Tibial nerve (tissue), 4 donors: ENCODE measurements at regions not wholly inside any gene's neighbourhood (a gene's known extent, or its start where the extent isn't known, plus 50 kb on each side); places are given as distances from the start of the nearest gene placed in this dataset.

Source experiments
- DNase-seq, 2 donors: peaks; one replicate each; pipeline ENCODE4 v3.0.0-alpha.2; 2019; ENCODE audit warnings: low spot score in 2 of 2
- H3K27ac ChIP-seq, 4 donors: fragments of 200-600 bp; sonication (generic) in 3 of 4; one replicate each; pipeline ENCODE4 v1.5.1; 2017 to 2019; ENCODE audit warnings: mild to moderate bottlenecking in 1 of 4
- H3K27me3 ChIP-seq, 2 donors: fragments of 200-600 bp; sonication (generic) in 1 of 2; one replicate each; pipeline versions ENCODE4 v1.5.1 to v1.6.0; 2017 to 2019
- H3K36me3 ChIP-seq, 3 donors: fragments of 200-600 bp; sonication (generic); one replicate each; pipeline ENCODE4 v1.5.1; 2018 to 2019
- H3K4me1 ChIP-seq, 4 donors: fragments of 200-600 bp; sonication (generic) in 3 of 4; one replicate each; pipeline ENCODE4 v1.5.1; 2017 to 2019
- H3K4me3 ChIP-seq, 4 donors: fragments of 200-600 bp; sonication (generic) in 3 of 4; one replicate each; pipeline ENCODE4 v1.5.1; 2017 to 2019; ENCODE audit warnings: mild to moderate bottlenecking in 1 of 4, moderate library complexity in 1 of 4
- H3K9me3 ChIP-seq, 4 donors: fragments of 200-600 bp; sonication (generic) in 3 of 4; one replicate each; pipeline ENCODE4 v1.5.1; 2017 to 2019
- EP300 ChIP-seq, 2 donors: sonication (generic); formaldehyde crosslinking; IDR thresholded peaks; one replicate each; pipeline ENCODE4 v1.6.1; 2017; ENCODE audit warnings: antibody characterized with exemption in 2 of 2, mild to moderate bottlenecking in 1 of 2
- POLR2A ChIP-seq, 2 donors: fragments of 450-650 bp; IDR thresholded peaks; one replicate each; pipeline ENCODE4 v1.6.1; 2017; ENCODE audit warnings: antibody characterized with exemption in 2 of 2, mild to moderate bottlenecking in 2 of 2, moderate library complexity in 2 of 2
- WGBS, 2 donors: methylation state at CpG; one replicate each; pipeline ENCODE4 v1.1.5; 2018; 5-methylcytosine and 5-hydroxymethylcytosine counted together
- TF ChIP-seq, protein P1 (sequence below), 5 experiments: fragments of 200-600 bp in 3 of 5; fragments of 450-650 bp in 2 of 5; sonication (generic) in 3 of 5; IDR thresholded peaks; one replicate each; pipeline ENCODE4 v1.5.1; 2016 to 2019; ENCODE audit warnings: antibody characterized with exemption in 5 of 5, mild to moderate bottlenecking in 3 of 5, moderate library complexity in 2 of 5

GRCh38 chr1:103942029-103942428, 192.3 kb downstream of the AMY1C start:
- Histone ChIP-seq H3K4me3 (no peak overlapping the region), H3K27ac (no peak overlapping the region), H3K4me1 (no peaks in the 10 kb centered on the region), H3K27me3 (no peaks in the 10 kb centered on the region), H3K36me3 (no peaks in the 10 kb centered on the region), H3K9me3 (no peaks in the 10 kb centered on the region)
- no peak for TF ChIP-seq POLR2A (IDR thresholded peaks at IDR 0.05)
- TF ChIP-seq, protein P1, sequence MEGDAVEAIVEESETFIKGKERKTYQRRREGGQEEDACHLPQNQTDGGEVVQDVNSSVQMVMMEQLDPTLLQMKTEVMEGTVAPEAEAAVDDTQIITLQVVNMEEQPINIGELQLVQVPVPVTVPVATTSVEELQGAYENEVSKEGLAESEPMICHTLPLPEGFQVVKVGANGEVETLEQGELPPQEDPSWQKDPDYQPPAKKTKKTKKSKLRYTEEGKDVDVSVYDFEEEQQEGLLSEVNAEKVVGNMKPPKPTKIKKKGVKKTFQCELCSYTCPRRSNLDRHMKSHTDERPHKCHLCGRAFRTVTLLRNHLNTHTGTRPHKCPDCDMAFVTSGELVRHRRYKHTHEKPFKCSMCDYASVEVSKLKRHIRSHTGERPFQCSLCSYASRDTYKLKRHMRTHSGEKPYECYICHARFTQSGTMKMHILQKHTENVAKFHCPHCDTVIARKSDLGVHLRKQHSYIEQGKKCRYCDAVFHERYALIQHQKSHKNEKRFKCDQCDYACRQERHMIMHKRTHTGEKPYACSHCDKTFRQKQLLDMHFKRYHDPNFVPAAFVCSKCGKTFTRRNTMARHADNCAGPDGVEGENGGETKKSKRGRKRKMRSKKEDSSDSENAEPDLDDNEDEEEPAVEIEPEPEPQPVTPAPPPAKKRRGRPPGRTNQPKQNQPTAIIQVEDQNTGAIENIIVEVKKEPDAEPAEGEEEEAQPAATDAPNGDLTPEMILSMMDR (IDR thresholded peaks at IDR 0.05): no peak
- no peak for TF ChIP-seq EP300 (IDR thresholded peaks at IDR 0.05)
- WGBS, 2 donors: 90 to 94% methylated on average over 1 of the region's 1 CpG
- DNase-seq: no peak

DNA sequence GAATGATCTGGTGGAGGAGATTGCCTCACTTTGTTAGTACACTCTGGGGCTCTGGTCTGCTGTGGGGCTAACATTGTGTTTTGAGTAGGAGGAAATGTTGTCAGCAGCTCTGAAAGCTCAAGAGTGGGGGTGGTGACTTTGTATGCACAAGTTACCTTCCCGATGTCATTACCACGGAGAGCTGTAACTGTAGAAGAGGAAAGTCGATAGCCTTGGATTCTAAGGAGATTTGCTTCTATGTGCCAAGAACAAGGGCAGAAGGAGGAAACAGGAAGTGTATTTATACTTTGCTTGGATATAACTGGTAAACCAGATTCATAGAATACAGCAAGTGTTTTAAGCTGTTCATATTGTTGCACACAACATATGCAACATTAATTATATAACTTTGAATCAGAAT, 196.1 kb downstream of the AMY1C start:
- H3K27ac ChIP-seq: no peak overlapping the region
- no peaks in the 10 kb centered on the region for H3K9me3 ChIP-seq
- no peak overlapping the region for H3K4me3 ChIP-seq
- TF ChIP-seq POLR2A (IDR thresholded peaks at IDR 0.05): no peak
- TF ChIP-seq, protein P1 (IDR thresholded peaks at IDR 0.05): no peak
- 46 to 54% methylated on average over 3 of the region's 3 CpGs for WGBS, 2 donors
- H3K36me3 ChIP-seq: no peaks in the 10 kb centered on the region
- no peaks in the 10 kb centered on the region for H3K27me3 ChIP-seq
- H3K4me1 ChIP-seq: no peaks in the 10 kb centered on the region
- DNase-seq: no peak

DNA sequence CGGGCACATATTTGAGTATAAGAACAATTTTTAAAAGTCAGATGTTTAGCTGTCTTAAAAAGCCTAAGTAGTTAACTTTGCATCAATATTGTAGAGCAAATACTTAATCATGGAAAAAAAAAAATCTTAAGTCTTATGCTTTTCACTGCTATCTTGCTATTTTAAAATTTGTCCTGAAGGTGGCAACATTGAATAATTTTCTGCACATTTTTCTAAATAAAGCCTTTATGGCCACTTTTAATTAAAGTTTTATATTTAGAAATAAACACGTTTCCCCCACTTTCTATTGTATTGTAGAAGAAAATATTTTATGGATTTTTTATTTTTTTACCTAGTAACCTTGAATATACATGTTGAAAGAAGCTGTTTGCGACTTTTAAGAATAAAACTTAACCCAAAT, 198.8 kb downstream of the AMY1C start:
- DNase-seq: no peak
- H3K4me3 ChIP-seq: no peak overlapping the region
- H3K27me3 ChIP-seq: no peaks in the 10 kb centered on the region
- H3K4me1 ChIP-seq: no peaks in the 10 kb centered on the region
- WGBS, 2 donors: 44 to 54% methylated on average over 3 of the region's 3 CpGs
- no peak overlapping the region for H3K27ac ChIP-seq
- TF ChIP-seq EP300 (IDR thresholded peaks at IDR 0.05) (no peak), POLR2A (IDR thresholded peaks at IDR 0.05) (no peak)
- TF ChIP-seq, protein P1 (IDR thresholded peaks at IDR 0.05): peak in 1 of 5 experiments; percentile 10
- no peaks in the 10 kb centered on the region for H3K36me3 ChIP-seq
- H3K9me3 ChIP-seq: no peaks in the 10 kb centered on the region

DNA sequence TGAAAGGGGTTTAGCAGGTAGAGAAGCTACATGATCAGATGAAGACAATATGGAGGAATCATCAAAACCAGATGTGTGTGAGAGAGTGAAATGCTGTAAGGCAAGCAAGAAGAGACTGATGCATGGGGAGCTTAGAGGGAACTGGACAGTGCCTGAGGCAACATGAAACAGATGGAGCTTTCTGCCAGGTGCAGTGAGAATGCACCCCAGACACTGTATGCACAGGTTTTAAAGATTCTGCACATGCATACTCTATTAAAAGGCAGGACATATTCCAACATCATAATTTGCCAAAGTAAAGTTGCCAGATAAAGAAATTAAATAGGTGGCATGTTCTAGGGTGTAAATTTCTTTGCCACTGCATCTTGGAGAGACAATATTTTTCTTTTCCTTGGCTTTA, 200.1 kb downstream of the AMY1C start:
- no peak for DNase-seq
- Histone ChIP-seq H3K36me3 (no peaks in the 10 kb centered on the region), H3K9me3 (no peaks in the 10 kb centered on the region), H3K27ac (no peak overlapping the region), H3K27me3 (no peaks in the 10 kb centered on the region), H3K4me1 (no peaks in the 10 kb centered on the region), H3K4me3 (no peak overlapping the region)
- TF ChIP-seq, protein P1 (IDR thresholded peaks at IDR 0.05): no peak
- TF ChIP-seq EP300 (IDR thresholded peaks at IDR 0.05): no peak
- TF ChIP-seq POLR2A (IDR thresholded peaks at IDR 0.05): no peak

DNA sequence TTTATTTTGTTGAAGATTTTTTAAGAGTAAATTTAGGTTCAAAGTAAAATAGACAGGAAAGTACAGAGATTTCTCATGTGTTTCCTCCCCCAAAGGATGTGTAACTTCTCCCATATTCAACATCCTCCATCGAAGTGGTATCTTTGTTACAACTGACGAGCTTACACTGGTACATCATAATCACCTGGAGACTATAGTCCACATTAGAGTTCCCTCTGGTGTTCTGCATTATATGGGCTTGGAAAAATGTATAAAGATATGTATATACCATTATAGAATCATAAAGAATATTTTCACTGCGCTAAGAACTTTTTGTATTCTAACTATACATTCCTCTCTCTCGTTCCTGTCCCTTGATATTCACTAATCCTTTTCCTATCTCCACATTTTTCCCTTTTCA, 203.7 kb downstream of the AMY1C start:
- no peak overlapping the region for H3K27ac ChIP-seq
- H3K4me3 ChIP-seq: no peak overlapping the region
- 79 to 81% methylated on average over 4 of the region's 4 CpGs for WGBS, 2 donors
- H3K36me3 ChIP-seq: no peaks in the 10 kb centered on the region
- no peak for TF ChIP-seq EP300 (IDR thresholded peaks at IDR 0.05)
- TF ChIP-seq, protein P1 (IDR thresholded peaks at IDR 0.05): no peak
- TF ChIP-seq POLR2A (IDR thresholded peaks at IDR 0.05): no peak
- no peaks in the 10 kb centered on the region for H3K27me3 ChIP-seq
- no peaks in the 10 kb centered on the region for H3K4me1 ChIP-seq
- no peaks in the 10 kb centered on the region for H3K9me3 ChIP-seq
- no peak for DNase-seq
